LNCAP (cell line): ENCODE measurements at regions not wholly inside any gene's neighbourhood (a gene's known extent, or its start where the extent isn't known, plus 50 kb on each side); places are given as distances from the start of the nearest gene placed in this dataset.

Experiments
- TF ChIP-seq, protein P1 (sequence below): fragments of 450-650 bp; IDR thresholded peaks from 2 replicates; pipeline ENCODE4 v1.5.1; 2017; ENCODE audit warnings: mild to moderate bottlenecking

DNA sequence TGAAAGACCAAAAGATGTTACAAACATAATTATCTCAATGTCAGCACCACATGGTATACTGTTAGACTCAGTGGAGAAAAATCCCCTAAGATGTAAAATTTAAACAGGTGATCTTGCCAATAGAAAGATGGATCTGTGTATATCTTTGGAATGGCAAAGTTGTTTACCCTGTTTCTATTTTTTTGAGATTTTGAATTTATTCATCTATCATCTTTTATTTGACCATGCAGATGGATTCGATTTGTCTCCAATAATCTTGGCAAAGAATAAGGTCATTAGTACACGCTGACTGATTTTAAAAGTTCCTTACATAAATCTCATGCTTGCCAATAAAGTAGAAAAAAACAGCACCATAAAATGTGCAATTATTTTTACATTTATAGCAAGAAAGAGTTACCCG is 459.3 kb downstream of the MBD2 start:
- TF ChIP-seq, protein P1, sequence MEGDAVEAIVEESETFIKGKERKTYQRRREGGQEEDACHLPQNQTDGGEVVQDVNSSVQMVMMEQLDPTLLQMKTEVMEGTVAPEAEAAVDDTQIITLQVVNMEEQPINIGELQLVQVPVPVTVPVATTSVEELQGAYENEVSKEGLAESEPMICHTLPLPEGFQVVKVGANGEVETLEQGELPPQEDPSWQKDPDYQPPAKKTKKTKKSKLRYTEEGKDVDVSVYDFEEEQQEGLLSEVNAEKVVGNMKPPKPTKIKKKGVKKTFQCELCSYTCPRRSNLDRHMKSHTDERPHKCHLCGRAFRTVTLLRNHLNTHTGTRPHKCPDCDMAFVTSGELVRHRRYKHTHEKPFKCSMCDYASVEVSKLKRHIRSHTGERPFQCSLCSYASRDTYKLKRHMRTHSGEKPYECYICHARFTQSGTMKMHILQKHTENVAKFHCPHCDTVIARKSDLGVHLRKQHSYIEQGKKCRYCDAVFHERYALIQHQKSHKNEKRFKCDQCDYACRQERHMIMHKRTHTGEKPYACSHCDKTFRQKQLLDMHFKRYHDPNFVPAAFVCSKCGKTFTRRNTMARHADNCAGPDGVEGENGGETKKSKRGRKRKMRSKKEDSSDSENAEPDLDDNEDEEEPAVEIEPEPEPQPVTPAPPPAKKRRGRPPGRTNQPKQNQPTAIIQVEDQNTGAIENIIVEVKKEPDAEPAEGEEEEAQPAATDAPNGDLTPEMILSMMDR: no peak

DNA sequence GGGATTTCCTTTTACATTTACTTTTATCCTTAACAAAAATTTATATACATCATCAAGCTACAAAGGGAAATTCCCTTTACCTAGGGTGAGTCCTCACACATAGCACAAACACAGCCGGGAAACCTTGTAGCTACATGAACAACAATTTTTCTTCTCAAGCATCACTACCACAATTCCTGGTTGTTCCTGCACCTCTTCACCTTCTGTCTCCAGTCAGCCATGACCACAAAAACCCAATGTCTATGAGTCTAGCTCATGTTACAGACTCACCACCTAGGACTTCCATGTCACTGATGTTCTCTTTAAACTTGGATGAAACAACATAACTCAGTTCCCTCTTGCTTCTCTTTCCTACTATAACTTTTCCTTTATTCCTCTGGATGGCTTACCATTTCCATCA is 460.4 kb downstream of the MBD2 start:
- TF ChIP-seq, protein P1: no peak

DNA sequence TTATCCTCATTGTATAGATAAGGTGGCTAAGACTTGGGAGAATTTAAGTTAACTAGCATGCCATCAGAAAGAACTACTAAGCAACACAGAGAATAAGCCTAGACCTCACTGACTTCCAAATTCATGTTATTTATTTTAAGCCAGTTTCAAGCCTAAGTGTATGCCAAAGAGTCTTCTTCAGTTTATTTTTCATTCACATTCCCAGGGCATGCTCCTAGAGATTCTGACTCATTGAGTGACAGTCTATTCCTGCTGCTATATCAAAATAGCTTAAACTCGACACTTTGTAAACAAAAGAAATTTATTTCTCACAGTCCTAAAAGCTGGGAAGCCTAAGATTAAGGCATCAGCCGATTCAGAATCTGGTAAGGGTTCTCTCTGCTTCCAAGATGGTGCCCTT is 467.1 kb downstream of the MBD2 start:
- TF ChIP-seq, protein P1: no peak

DNA sequence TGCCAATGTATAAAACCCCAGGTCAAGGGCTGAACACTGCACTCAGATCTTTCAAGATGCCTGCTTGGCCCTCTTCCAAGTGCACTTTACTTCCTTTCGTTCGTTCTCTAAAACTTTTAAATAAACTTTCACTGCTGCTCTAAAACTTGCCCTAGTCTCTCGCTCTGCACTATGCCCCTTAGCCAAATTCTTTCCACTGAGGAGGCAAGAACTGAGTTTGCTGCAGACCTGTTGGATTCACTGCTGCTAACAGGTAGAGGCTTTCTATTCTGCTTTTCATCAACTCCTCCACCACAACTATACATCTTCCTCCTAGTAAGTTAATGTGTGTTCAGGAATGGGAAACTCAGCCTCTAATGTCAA is 467.9 kb downstream of the MBD2 start:
- TF ChIP-seq, protein P1: no peak

DNA sequence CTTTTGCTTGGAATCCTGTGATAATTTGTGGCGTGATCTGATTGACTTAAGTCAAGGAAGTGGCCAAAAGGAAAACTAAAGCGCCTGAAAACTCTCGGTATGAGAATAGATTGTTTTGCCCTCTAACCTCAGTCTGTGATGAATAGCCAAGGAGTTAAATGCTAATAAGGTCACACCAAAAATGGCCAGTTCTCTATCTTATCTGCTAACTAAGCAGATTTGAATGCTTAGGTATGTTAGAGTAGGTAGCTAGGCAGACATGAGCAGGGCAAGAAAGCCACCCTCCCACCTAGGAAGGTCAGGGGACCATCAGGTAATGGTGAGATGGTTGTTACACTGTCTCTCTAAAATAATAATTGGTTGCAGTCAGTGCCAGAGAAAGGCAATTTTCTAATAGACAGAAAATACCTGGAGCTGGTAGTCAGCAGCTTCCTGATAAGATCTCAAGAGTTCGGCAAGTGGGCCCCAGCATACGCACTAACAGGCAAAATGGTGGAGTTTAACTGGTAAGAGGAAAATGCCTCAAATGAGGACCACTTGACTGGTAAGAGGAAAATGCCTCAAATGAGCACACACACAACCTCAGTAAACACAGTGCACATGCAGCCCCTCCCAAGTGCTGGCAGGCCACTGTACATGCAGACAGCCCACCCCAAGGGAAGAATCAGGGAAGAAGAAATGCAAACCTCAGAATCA is 468.4 kb downstream of the MBD2 start:
- TF ChIP-seq, protein P1: no peak

DNA sequence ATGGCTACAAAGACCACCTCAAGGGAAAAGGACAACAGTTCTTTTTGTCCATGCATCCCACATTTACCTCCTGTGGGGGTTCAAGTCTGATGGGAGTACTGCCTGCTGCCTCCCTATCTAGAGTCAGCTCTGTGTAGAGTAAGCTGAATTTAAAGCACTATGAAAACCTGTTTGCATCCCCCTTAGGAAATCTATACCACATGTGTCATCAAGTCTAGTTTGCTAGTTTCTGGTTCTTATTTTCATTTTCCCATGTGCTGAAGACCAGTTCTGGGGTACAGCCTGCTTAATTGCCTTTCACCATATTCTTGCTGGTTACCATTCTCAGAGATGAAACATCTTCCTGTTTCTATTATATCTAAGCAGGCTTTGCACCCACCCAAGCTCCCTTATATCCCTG is 470.3 kb downstream of the MBD2 start:
- TF ChIP-seq, protein P1: no peak

DNA sequence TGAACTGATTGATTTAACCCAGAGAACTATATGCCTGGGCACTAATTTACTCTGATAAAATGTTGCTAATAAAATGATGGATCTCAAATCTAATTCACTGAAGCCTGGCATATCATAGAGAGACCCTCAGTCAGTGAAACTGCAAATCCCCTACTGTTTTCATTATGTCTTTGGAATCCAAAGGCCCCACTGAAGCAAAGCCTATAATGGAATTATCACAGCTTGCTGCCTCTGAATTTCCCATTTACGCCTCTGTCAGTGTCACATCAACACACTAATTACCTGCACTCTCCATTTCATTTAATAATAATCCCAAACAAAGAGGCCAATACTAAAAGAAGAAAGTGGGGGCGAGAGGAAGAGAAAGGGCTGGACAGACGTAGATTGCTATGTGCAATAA is 470.9 kb downstream of the MBD2 start:
- TF ChIP-seq, protein P1: no peak
